RWPE2 (cell line): ENCODE measurements at regions not wholly inside any gene's neighbourhood (a gene's known extent, or its start where the extent isn't known, plus 50 kb on each side); places are given as distances from the start of the nearest gene placed in this dataset.
A peak's percentile ranks its signal among the peaks of the same experiment; 100 is the strongest.

ENCODE experiments used
- ATAC-seq: fragments of 200-7000 bp; cut with Tn5 transposase; 3 replicates; pipeline ENCODE4 v1.9.1; 2021; ENCODE audit warnings: low read depth
- DNase-seq: peaks from one replicate; pipeline ENCODE4 v3.0.0-alpha.2; 2020; ENCODE audit warnings: low spot score
- H3K27ac ChIP-seq: fragments of 450-650 bp; 2 replicates; pipeline ENCODE4 v1.5.1; 2017; ENCODE audit warnings: mild to moderate bottlenecking; ENCODE audit not compliant: poor library complexity, severe bottlenecking
- H3K27me3 ChIP-seq: fragments of 250-450 bp; sonication (Bioruptor Pico); 2 replicates; pipeline ENCODE4 v1.5.1; 2021; ENCODE audit warnings: mild to moderate bottlenecking, moderate library complexity; ENCODE audit not compliant: insufficient read depth, poor library complexity, severe bottlenecking
- H3K36me3 ChIP-seq: fragments of 250-450 bp; sonication (Bioruptor Pico); 2 replicates; pipeline ENCODE4 v1.5.1; 2020; ENCODE audit warnings: low read depth, mild to moderate bottlenecking, moderate library complexity
- H3K4me1 ChIP-seq: fragments of 250-450 bp; sonication (Bioruptor Pico); 2 replicates; pipeline ENCODE4 v1.5.1; 2021; ENCODE audit warnings: mild to moderate bottlenecking, moderate library complexity; ENCODE audit not compliant: insufficient read depth, poor library complexity, severe bottlenecking
- H3K4me3 ChIP-seq: fragments of 250-450 bp; sonication (Bioruptor Pico); 2 replicates; pipeline ENCODE4 v1.5.1; 2021; ENCODE audit warnings: mild to moderate bottlenecking, moderate library complexity; ENCODE audit not compliant: severe bottlenecking
- H3K9me3 ChIP-seq: fragments of 250-450 bp; sonication (Bioruptor Pico); 2 replicates; pipeline ENCODE4 v1.5.1; 2021; ENCODE audit warnings: mild to moderate bottlenecking, moderate library complexity; ENCODE audit not compliant: severe bottlenecking
- TF ChIP-seq, protein P1 (sequence below): fragments of 450-650 bp; IDR thresholded peaks from one replicate; pipeline ENCODE4 v1.5.1; 2017; ENCODE audit warnings: mild to moderate bottlenecking, moderate library complexity; ENCODE audit not compliant: poor library complexity, severe bottlenecking

DNA sequence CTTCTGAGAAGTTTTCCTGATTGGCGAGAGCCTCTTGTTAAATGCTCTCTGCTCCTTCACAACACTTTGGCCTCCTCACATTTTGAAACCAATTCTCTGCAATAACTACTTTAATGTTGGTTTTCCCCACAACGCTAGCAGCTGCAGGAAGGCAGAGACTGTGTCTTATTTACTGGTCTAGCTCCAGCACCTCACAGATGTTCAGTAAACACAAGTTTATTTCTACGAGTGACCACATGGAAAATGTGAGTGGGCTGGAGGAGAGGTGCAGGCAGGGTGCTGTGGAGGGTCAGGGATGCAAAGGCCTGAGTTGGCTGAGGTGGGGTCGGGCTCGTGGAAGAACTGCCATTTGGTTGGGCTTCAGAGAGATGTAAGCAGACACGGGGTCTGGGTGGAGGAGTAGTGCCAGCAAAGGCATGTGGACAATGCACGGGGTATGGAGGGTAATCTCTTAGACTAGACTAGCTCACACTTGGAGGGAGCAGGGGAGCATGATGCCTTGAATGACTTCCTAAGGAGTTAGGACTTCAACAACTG is 117.4 kb upstream of the RTL1 start:
- DNase-seq (peak; percentile 45), ATAC-seq (no peak)
- Histone ChIP-seq H3K4me3 (no peak overlapping the region), H3K36me3 (no peaks in the 10 kb centered on the region), H3K4me1 (no peaks in the 10 kb centered on the region), H3K27me3 (no peaks in the 10 kb centered on the region), H3K27ac (no peak overlapping the region), H3K9me3 (no peaks in the 10 kb centered on the region)
- TF ChIP-seq, protein P1, sequence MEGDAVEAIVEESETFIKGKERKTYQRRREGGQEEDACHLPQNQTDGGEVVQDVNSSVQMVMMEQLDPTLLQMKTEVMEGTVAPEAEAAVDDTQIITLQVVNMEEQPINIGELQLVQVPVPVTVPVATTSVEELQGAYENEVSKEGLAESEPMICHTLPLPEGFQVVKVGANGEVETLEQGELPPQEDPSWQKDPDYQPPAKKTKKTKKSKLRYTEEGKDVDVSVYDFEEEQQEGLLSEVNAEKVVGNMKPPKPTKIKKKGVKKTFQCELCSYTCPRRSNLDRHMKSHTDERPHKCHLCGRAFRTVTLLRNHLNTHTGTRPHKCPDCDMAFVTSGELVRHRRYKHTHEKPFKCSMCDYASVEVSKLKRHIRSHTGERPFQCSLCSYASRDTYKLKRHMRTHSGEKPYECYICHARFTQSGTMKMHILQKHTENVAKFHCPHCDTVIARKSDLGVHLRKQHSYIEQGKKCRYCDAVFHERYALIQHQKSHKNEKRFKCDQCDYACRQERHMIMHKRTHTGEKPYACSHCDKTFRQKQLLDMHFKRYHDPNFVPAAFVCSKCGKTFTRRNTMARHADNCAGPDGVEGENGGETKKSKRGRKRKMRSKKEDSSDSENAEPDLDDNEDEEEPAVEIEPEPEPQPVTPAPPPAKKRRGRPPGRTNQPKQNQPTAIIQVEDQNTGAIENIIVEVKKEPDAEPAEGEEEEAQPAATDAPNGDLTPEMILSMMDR = no peak

DNA sequence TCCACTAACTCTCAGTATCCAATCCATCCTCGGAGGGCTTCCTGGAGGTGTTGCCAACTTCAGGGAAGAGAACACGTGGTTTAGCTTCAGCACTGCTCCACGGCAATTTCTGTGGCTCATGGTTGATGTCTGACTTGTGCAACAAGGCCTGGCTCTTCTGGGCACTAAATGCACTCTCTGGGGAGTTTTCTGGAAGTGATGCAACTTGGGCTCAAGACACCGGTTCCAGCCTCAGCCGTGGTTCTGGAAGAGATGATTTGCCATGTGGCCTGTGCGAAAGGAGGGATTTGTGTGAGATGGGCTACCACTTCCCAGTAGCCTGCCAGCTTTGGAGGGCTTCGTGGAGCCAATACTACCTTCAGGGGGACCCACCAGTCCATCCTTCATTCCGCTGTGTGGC is 118.6 kb upstream of the RTL1 start:
- Histone ChIP-seq H3K4me3 (no peak overlapping the region), H3K27me3 (no peaks in the 10 kb centered on the region), H3K36me3 (no peaks in the 10 kb centered on the region), H3K4me1 (no peaks in the 10 kb centered on the region), H3K9me3 (no peaks in the 10 kb centered on the region), H3K27ac (no peak overlapping the region)
- TF ChIP-seq, protein P1 = no peak
- DNase-seq = peak; percentile 21
- no peak for ATAC-seq

DNA sequence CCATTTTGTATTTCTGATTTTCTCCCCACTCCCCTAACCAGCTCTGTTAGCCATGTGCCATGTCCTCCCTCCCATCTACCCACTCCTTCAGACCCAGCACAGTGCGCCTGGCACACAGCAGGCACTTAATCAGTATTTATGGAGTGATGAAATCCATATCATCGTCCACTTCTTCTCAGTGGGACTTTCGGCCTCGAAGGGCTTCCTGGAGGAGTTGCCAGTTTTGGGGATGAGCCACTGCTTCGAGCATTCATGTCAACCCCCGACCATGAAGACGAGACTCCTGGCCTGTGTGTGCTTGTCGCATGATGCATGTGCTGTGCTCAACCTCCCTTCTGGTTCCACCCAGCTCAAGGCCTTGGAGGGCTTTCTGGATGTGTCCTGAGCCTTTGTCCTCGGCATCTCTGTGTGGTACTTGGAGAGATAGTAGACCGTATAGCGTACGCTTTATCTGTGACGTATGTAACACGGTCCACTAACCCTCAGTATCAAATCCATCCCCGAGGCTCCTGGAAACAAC is 119.5 kb upstream of the RTL1 start:
- TF ChIP-seq, protein P1 = no peak
- Histone ChIP-seq H3K4me1 (no peaks in the 10 kb centered on the region), H3K27ac (no peak overlapping the region), H3K27me3 (no peaks in the 10 kb centered on the region), H3K9me3 (no peaks in the 10 kb centered on the region), H3K36me3 (no peaks in the 10 kb centered on the region), H3K4me3 (no peak overlapping the region)
- ATAC-seq (no peak), DNase-seq (peak; percentile 46)

DNA sequence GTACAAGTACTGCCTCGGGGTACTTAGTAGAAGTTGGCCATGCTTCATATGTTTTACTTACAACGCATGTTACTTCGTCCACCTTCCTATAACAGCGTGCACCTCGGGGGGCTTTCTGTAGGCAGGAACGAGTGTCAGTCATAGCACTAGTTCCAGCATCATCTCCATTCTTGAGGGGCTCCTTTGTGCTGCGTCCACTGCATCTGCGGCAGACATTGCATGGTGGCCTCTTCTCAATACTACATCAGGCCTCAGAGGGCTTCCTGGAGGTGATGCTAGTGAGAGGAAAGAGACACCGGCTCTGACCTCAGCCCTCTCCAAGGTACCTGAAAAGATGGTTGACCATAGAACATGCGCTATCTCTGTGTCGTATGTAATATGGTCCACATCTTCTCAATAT is 121.2 kb upstream of the RTL1 start:
- no peaks in the 10 kb centered on the region for H3K36me3 ChIP-seq
- peak; percentile 27 for DNase-seq
- ATAC-seq = no peak
- H3K9me3 ChIP-seq = no peaks in the 10 kb centered on the region
- H3K4me1 ChIP-seq = no peaks in the 10 kb centered on the region
- no peaks in the 10 kb centered on the region for H3K27me3 ChIP-seq
- H3K27ac ChIP-seq = no peak overlapping the region
- TF ChIP-seq, protein P1 = no peak
- H3K4me3 ChIP-seq = no peak overlapping the region

DNA sequence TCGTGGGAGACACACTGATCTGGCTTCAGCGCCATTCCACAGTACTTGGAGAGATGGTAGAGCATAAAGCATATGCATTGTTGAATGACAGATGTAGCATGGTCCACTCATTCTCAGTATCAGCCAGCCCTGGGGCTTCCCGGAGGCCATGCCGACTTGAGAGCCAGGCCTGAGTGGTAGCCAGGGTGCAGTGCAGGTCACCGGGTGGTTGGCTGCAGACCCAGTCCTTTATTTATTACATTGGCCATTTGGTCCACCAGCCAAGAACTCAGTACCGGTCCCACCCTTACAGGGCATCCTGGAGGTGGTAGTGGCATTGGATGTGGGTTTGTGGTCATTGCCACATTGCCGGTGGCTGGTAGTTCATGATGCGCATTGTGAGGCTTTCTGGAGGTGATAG is 121.6 kb upstream of the RTL1 start:
- H3K27ac ChIP-seq = no peak overlapping the region
- no peaks in the 10 kb centered on the region for H3K9me3 ChIP-seq
- no peak for ATAC-seq
- H3K4me3 ChIP-seq = no peak overlapping the region
- no peaks in the 10 kb centered on the region for H3K27me3 ChIP-seq
- peak; percentile 33 for DNase-seq
- TF ChIP-seq, protein P1 = no peak
- no peaks in the 10 kb centered on the region for H3K36me3 ChIP-seq
- no peaks in the 10 kb centered on the region for H3K4me1 ChIP-seq
